H1 (cell line): ENCODE measurements at regions not wholly inside any gene's neighbourhood (a gene's known extent, or its start where the extent isn't known, plus 50 kb on each side); places are given as distances from the start of the nearest gene placed in this dataset.

Experiments
- TAF1 ChIP-seq: IDR thresholded peaks from 2 replicates; pipeline ENCODE4 v1.6.1; 2011; ENCODE audit warnings: mild to moderate bottlenecking, low read depth, low read length
- TAF7 ChIP-seq: optimal IDR thresholded peaks from 2 replicates; pipeline ENCODE3; 2011; ENCODE audit warnings: low read depth, mild to moderate bottlenecking, inconsistent platforms, low read length, moderate library complexity, borderline replicate concordance
- TF ChIP-seq, protein P1 (sequence below): fragments of 300-600 bp; sonication (generic); IDR thresholded peaks from 2 replicates; pipeline ENCODE4 v1.7.1; 2012; ENCODE audit warnings: low read length, moderate library complexity, mild to moderate bottlenecking, inconsistent platforms; ENCODE audit not compliant: insufficient replicate concordance

DNA sequence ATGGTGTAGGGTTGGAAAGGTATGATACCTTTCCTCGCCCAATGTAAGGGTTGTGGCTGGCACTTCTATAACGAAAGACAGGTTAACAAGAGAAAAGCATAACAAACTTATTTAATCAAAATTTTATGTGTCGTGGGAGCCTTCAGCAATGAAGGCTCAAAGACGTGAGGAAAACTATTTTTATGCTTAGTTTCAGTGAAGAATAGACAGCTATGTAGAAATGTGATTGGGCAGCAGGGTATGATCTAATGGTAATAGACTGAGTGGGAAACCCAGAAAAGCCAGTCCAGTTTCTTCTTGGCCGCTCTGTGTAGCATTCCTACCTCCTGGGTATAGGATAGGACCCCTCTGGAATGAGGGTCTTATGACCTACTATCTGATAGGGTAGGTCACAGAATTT, 464.7 kb downstream of the ADGRL2 start (continued):
- TF ChIP-seq TAF1 (no peak), TAF7 (no peak)
- TF ChIP-seq, protein P1, sequence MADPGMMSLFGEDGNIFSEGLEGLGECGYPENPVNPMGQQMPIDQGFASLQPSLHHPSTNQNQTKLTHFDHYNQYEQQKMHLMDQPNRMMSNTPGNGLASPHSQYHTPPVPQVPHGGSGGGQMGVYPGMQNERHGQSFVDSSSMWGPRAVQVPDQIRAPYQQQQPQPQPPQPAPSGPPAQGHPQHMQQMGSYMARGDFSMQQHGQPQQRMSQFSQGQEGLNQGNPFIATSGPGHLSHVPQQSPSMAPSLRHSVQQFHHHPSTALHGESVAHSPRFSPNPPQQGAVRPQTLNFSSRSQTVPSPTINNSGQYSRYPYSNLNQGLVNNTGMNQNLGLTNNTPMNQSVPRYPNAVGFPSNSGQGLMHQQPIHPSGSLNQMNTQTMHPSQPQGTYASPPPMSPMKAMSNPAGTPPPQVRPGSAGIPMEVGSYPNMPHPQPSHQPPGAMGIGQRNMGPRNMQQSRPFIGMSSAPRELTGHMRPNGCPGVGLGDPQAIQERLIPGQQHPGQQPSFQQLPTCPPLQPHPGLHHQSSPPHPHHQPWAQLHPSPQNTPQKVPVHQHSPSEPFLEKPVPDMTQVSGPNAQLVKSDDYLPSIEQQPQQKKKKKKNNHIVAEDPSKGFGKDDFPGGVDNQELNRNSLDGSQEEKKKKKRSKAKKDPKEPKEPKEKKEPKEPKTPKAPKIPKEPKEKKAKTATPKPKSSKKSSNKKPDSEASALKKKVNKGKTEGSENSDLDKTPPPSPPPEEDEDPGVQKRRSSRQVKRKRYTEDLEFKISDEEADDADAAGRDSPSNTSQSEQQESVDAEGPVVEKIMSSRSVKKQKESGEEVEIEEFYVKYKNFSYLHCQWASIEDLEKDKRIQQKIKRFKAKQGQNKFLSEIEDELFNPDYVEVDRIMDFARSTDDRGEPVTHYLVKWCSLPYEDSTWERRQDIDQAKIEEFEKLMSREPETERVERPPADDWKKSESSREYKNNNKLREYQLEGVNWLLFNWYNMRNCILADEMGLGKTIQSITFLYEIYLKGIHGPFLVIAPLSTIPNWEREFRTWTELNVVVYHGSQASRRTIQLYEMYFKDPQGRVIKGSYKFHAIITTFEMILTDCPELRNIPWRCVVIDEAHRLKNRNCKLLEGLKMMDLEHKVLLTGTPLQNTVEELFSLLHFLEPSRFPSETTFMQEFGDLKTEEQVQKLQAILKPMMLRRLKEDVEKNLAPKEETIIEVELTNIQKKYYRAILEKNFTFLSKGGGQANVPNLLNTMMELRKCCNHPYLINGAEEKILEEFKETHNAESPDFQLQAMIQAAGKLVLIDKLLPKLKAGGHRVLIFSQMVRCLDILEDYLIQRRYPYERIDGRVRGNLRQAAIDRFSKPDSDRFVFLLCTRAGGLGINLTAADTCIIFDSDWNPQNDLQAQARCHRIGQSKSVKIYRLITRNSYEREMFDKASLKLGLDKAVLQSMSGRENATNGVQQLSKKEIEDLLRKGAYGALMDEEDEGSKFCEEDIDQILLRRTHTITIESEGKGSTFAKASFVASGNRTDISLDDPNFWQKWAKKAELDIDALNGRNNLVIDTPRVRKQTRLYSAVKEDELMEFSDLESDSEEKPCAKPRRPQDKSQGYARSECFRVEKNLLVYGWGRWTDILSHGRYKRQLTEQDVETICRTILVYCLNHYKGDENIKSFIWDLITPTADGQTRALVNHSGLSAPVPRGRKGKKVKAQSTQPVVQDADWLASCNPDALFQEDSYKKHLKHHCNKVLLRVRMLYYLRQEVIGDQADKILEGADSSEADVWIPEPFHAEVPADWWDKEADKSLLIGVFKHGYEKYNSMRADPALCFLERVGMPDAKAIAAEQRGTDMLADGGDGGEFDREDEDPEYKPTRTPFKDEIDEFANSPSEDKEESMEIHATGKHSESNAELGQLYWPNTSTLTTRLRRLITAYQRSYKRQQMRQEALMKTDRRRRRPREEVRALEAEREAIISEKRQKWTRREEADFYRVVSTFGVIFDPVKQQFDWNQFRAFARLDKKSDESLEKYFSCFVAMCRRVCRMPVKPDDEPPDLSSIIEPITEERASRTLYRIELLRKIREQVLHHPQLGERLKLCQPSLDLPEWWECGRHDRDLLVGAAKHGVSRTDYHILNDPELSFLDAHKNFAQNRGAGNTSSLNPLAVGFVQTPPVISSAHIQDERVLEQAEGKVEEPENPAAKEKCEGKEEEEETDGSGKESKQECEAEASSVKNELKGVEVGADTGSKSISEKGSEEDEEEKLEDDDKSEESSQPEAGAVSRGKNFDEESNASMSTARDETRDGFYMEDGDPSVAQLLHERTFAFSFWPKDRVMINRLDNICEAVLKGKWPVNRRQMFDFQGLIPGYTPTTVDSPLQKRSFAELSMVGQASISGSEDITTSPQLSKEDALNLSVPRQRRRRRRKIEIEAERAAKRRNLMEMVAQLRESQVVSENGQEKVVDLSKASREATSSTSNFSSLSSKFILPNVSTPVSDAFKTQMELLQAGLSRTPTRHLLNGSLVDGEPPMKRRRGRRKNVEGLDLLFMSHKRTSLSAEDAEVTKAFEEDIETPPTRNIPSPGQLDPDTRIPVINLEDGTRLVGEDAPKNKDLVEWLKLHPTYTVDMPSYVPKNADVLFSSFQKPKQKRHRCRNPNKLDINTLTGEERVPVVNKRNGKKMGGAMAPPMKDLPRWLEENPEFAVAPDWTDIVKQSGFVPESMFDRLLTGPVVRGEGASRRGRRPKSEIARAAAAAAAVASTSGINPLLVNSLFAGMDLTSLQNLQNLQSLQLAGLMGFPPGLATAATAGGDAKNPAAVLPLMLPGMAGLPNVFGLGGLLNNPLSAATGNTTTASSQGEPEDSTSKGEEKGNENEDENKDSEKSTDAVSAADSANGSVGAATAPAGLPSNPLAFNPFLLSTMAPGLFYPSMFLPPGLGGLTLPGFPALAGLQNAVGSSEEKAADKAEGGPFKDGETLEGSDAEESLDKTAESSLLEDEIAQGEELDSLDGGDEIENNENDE, result no peak
- TF ChIP-seq, all 59 proteins: peak for 0
